ENCODE measurements at regions not wholly inside any gene's neighbourhood (a gene's known extent, or its start where the extent isn't known, plus 50 kb on each side); places are given as distances from the start of the nearest gene placed in this dataset.

DNA sequence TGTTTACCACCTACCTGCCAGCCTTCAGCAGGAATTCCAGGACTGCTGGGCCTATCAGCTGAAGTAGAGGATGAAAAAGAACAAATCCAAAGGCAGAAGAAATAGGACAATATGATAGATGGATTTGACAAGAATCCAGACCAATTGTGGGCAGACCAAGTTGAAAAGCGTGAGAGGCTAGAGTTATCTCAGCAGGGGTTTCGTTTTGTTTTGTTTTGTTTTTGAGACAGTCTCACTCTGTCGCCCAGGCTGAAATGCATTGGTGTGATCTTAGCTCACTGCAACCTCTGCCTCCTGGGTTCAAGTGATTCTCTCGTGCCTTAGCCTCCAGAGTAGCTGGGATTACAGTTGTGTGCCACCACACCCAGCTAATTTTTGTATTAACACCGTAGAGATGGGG is 113.2 kb downstream of the PALM2AKAP2 start:
- no peak for DNase-seq
- no peaks in the 10 kb centered on the region for H3K27me3 Mint-ChIP-seq
- H3K27ac Mint-ChIP-seq = peak overlapping the region; percentile 31
- H3K4me1 Mint-ChIP-seq = peaks cover 56% of the 10 kb centered on the region
- intact Hi-C loops (cut with micrococcal nuclease) = no loop called here
- H3K36me3 Mint-ChIP-seq (ENCODE audit: low read depth) = peaks cover 4% of the 10 kb centered on the region
- H3K4me3 Mint-ChIP-seq = peak overlapping the region; percentile 18
- H3K9me3 Mint-ChIP-seq = peaks cover 3% of the 10 kb centered on the region

DNA sequence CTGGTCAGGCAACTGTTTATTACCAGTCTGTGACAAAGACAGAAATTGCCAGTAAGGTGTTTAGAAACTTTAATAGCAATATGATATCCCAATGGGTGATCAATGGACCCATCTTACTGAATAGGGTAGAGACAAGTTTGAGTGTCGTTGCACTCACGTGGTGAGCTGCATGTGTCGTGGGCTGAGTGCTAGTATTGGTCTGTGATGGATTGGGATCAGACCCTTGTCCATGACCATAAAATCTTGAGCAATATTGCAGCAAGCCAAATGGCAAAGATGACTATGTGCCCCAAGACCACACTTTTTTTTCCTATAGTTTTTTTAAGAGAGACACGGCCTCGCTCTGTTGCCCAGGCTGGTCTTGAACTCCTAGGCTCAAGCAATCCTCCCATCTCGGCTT is 114.5 kb downstream of the PALM2AKAP2 start:
- H3K27ac Mint-ChIP-seq = peak overlapping the region; percentile 92
- intact Hi-C loops (cut with micrococcal nuclease) = loop anchor here (2.0 kb wide), 1 partner anchor 156 kb away; no protein-coding TSS in a partner anchor
- peak overlapping the region; percentile 56 for H3K4me3 Mint-ChIP-seq

DNA sequence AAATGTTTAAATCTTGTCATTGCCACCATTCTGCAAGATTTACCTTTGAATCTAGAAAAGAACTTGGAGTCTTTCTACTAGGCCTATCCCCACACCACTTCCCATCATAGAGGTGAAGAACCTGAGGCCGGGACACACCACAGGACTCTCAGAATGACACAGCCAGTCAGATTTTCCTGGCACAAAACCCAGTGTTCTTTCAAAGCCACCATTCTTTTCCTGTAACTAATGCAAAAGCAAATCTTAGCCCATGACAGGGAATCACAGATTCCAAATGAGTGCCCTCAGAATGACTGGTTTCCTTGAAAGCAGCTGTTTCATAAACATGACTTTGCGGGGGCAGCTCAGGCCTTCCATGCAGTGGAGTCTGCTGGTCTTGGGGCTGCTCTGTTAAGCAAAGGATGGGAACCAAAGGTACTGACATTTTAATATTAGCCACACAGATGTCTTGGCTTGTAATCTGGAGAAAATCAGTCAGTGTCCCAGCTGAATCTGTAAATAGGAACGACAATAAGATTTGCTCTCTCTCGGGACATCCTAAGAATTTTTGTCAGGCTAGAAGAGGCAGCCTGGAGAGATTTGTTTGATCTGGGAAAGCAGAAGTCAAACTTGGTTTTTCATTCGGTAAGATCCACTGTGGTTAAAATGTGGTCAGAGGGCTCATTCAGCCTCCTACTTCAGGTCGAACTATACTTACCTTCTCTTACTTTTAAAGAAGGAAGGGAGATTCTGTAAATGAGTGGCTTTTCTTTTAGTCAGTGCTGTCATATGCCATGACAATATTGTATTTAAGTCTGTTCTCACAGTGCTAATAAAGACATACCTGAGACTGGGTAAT is 115.1 kb downstream of the PALM2AKAP2 start:
- peak overlapping the region; percentile 92 for H3K27ac Mint-ChIP-seq
- H3K4me1 Mint-ChIP-seq = peaks cover 53% of the 10 kb centered on the region
- no peaks in the 10 kb centered on the region for H3K27me3 Mint-ChIP-seq
- intact Hi-C loops (cut with micrococcal nuclease) = loop anchor here (1.0 to 2.0 kb wide), 7 partner anchors 9 to 431 kb away; partner anchors contain the start of gene TXN
- DNase-seq = peak; percentile 80
- peaks cover 3% of the 10 kb centered on the region for H3K9me3 Mint-ChIP-seq
- H3K36me3 Mint-ChIP-seq (ENCODE audit: low read depth) = peaks cover 4% of the 10 kb centered on the region
- peak overlapping the region; percentile 56 for H3K4me3 Mint-ChIP-seq

More for the DNA sequence above, 114.5 kb downstream of the PALM2AKAP2 start:
- peaks cover 55% of the 10 kb centered on the region for H3K4me1 Mint-ChIP-seq
- no peaks in the 10 kb centered on the region for H3K27me3 Mint-ChIP-seq
- DNase-seq = no peak
- H3K9me3 Mint-ChIP-seq = peaks cover 3% of the 10 kb centered on the region
- H3K36me3 Mint-ChIP-seq (ENCODE audit: low read depth) = peaks cover 4% of the 10 kb centered on the region

DNA sequence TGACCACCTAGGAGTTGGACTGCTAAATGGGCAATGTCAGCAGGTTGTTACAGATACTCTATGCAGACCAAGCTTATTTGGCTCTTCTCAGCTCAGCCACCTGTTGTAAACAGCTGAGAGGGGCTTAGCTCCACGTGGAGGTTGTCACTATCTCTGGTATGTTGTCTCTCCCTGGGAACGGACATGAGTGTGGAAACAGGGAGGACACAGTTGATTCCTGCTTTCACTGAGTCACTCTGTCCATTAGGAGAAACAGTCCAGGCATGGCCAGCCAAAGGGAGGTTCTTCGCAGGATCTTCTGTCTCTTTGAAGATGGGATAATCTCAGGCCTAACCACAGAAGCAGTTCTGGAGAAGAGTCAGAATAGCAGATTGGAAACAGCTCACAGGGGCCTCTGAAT is 121.2 kb downstream of the PALM2AKAP2 start:
- no peak for DNase-seq
- no peak overlapping the region for H3K4me3 Mint-ChIP-seq
- peaks cover 25% of the 10 kb centered on the region for H3K4me1 Mint-ChIP-seq
- H3K36me3 Mint-ChIP-seq (ENCODE audit: low read depth) = peaks cover under 1% of the 10 kb centered on the region
- intact Hi-C loops (cut with micrococcal nuclease) = no loop called here
- H3K27ac Mint-ChIP-seq = no peak overlapping the region
- no peaks in the 10 kb centered on the region for H3K27me3 Mint-ChIP-seq
- H3K9me3 Mint-ChIP-seq = no peaks in the 10 kb centered on the region

DNA sequence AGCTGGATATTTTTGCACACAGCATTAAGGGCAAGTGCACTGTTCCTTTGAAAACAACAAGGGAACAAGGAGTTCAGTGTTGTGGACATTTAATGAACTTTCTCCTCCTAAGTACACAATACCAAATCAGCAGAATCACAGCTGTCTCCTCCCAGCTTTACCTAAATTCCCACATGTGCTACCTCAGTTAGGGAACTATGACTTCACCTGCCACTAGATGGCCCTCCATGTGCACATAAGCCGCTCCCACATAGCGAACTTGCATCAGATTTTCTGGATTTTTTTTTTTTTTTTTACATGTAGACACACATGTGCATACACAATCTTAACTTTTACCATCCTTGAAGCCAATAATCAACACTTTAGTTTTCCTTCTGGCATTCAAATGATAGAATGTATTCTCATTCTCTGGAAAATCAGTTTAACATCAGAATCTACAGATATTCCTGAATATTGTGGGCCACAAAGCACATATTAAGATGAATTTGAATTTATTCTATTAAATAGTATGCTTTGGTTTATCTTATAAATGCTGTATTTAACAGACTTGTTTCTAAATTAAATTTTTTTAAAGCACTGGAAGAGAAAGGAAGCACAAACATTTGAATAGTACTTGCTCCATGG is 123.6 kb downstream of the PALM2AKAP2 start:
- Mint-ChIP-seq H3K27me3 (no peaks in the 10 kb centered on the region), H3K4me1 (peaks cover 36% of the 10 kb centered on the region), H3K4me3 (no peak overlapping the region), H3K36me3 (ENCODE audit: low read depth) (no peaks in the 10 kb centered on the region), H3K27ac (peak overlapping the region; percentile 23), H3K9me3 (no peaks in the 10 kb centered on the region)
- peak; percentile 90 for DNase-seq
- intact Hi-C loops (cut with micrococcal nuclease) = loop anchor here (1.0 to 2.0 kb wide), 3 partner anchors 15 to 314 kb away; no protein-coding TSS in a partner anchor

DNA sequence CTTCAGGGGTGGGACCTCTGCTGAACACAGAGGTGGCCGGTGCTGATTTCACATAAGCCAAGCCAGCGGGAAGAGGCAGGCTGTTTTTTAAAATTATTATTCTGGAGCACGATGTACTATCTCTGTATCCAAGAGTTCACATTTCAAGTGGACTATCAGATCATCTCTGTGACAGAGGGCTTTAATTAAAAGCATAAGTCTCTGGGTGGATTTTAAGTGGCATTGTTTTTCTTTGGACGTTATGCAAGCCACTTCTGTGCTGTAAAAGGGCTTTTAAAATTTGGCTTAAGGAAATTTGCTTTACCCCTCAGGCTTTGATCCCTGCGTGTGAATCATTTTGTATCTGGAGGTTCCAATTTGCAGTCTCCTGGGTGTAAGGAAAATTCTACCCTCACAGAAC is 124.7 kb downstream of the PALM2AKAP2 start:
- no peak for DNase-seq
- intact Hi-C loops (cut with micrococcal nuclease) = no loop called here

DNA sequence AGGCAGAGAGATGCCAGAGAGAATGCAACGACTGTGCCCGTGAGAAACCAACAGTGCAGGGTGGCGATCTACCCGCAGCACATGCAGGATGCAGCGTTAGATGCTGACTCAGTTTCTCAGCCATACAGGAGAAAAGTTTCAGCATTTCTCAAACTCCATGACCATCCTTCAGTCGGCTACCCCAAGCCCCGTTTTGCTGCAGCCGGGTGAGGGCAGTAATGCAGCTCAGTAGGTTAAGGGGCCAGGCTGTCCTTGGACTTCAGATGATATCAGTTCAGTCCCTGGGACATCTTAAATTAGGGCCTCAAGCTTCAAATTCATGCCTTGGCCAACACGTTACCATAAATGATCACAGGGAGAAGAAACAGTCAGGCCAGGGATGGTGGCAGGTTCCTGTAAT is 125.5 kb downstream of the PALM2AKAP2 start:
- no peak for DNase-seq
- intact Hi-C loops (cut with micrococcal nuclease) = no loop called here

More for the DNA sequence above, 124.7 kb downstream of the PALM2AKAP2 start:
- H3K27ac Mint-ChIP-seq = no peak overlapping the region
- no peaks in the 10 kb centered on the region for H3K36me3 Mint-ChIP-seq (ENCODE audit: low read depth)
- H3K4me1 Mint-ChIP-seq = peaks cover 27% of the 10 kb centered on the region
- no peaks in the 10 kb centered on the region for H3K9me3 Mint-ChIP-seq
- no peak overlapping the region for H3K4me3 Mint-ChIP-seq
- no peaks in the 10 kb centered on the region for H3K27me3 Mint-ChIP-seq

DNA sequence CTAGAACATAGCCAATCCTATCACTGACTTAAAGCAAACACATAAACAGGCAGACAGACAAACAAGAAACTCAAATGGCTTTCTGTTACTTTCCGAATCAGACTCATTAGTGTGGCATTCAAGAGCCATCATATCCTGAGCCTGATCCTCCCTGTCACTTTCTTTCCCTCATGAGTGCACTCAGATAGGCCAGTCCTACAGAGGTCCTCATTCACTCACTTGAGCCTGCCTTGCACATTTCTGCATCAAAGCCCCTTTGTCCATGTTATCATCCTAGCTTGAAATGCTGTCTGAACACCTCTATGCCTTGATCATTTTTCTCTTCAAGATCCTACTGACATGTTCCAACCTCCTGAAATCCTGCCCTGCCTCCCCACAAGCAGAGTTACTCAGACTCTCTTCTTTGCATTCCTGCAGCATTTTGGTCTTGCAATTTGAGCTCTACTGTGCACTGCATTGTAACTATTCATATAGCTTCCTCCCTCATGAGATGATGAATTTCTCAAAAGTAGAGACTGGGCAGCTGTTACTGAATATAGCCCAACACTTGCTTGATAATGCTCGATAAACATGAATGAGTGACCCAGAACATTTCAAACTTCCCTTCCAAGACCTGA is 126.9 kb downstream of the PALM2AKAP2 start:
- Mint-ChIP-seq H3K4me3 (no peak overlapping the region), H3K36me3 (ENCODE audit: low read depth) (no peaks in the 10 kb centered on the region), H3K9me3 (no peaks in the 10 kb centered on the region), H3K4me1 (peaks cover 19% of the 10 kb centered on the region), H3K27ac (peak overlapping the region; percentile 1), H3K27me3 (no peaks in the 10 kb centered on the region)
- intact Hi-C loops (cut with micrococcal nuclease) = no loop called here
- no peak for DNase-seq

More for the DNA sequence above, 125.5 kb downstream of the PALM2AKAP2 start:
- Mint-ChIP-seq H3K4me1 (peaks cover 24% of the 10 kb centered on the region), H3K9me3 (no peaks in the 10 kb centered on the region), H3K36me3 (ENCODE audit: low read depth) (no peaks in the 10 kb centered on the region), H3K27ac (no peak overlapping the region), H3K4me3 (no peak overlapping the region), H3K27me3 (no peaks in the 10 kb centered on the region)

DNA sequence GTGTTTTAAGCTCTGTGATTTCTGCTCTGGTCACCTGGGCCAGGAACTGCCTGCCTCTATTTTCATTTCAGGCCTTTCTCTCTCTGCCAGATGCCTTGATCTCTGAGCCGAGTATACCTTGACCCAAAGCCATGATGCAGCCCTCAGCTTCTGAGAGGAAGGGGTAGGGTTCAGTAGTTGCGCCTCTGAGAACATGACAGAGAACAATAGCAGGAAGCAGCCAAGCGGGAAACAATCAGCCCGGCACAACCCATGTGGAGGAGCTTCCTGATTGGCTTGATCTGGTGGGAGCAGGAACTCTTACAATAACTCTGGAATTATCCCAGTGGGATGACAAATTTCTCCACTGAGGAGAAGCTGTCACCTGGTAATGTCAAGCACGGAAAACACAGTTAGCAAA is 127.4 kb downstream of the PALM2AKAP2 start:
- H3K27me3 Mint-ChIP-seq = no peaks in the 10 kb centered on the region
- peaks cover 19% of the 10 kb centered on the region for H3K4me1 Mint-ChIP-seq
- no peaks in the 10 kb centered on the region for H3K9me3 Mint-ChIP-seq
- no peak overlapping the region for H3K4me3 Mint-ChIP-seq
- DNase-seq = no peak
- no peak overlapping the region for H3K27ac Mint-ChIP-seq
- intact Hi-C loops (cut with micrococcal nuclease) = no loop called here
- H3K36me3 Mint-ChIP-seq (ENCODE audit: low read depth) = no peaks in the 10 kb centered on the region

DNA sequence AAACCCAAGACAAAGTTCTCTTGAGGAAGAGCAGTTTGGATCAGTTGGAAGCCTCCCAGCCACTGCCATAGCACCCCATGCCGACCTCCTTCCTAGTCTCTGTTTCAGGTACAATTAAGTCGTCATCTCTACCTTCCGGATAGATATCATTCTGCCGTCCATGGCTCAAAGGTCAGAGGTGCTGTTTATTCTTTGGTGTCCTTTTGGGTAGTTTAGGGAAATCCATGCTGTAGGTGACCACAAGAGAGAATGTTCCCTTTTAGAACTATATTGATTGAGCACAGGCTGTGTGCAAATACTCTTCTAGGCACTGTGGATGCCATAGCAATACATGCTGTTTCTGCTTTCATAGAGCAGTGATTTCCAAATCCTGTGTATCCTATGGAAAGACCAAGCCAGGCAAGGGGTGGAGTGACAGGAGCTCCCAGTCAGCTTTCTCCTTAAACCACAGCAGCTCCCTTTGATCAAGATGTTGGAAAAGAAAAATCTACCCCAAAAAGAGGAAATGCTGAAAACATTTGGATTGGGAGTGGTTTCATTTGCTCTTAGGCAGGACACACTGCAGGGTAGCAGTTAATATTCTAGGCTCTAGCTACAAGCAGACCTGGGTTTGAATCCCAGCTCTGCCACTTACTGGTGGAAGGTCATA is 127.9 kb downstream of the PALM2AKAP2 start:
- no peak for DNase-seq
- Mint-ChIP-seq H3K36me3 (ENCODE audit: low read depth) (no peaks in the 10 kb centered on the region), H3K27me3 (no peaks in the 10 kb centered on the region), H3K4me1 (peaks cover 19% of the 10 kb centered on the region), H3K9me3 (no peaks in the 10 kb centered on the region), H3K27ac (no peak overlapping the region), H3K4me3 (no peak overlapping the region)
- intact Hi-C loops (cut with micrococcal nuclease) = loop anchor here (1.0 kb wide), 1 partner anchor 10 kb away; no protein-coding TSS in a partner anchor

DNA sequence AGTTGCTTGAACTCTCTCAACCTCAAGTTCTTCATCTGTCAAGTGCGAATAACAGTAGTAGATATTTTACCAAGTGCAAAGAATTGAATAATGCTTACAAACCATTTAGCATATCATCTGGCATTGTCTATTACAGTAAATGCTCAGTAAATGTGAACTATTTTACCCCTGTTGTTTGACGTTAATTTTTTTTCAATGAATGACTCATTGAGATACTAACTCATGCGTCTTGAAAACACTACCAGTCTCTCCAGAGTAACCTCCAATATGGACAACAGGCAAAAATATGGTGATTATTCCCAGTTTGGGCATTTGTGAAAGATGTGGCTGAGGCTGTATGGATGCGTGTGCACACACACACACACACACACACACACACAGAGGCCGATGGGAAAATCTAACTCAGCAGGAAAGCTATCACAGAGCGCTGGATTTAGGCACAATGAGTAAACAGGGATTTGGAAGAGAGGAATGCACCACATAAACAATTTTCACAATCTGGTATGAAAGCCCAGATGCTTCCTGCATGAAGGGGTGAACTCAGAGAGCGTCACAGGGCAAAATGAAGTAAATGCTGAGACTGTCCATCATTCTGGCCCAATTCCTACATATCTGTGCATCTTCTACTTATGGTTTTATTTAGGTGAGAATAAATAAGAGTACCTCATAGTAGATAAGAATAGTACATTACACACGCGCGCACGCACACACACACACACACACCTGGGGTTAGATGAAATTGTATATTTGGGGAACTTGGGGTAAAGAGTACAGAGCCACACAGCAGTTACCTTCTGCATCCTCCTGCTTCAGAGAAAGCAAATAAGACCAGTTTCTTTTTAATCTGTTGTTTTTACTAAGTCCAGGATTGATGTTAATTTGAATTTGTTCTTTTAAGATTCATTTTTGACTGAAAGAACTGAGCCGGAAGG is 128.7 kb downstream of the PALM2AKAP2 start:
- no peaks in the 10 kb centered on the region for H3K9me3 Mint-ChIP-seq
- no peak overlapping the region for H3K4me3 Mint-ChIP-seq
- intact Hi-C loops (cut with micrococcal nuclease) = loop anchor here (1.0 kb wide), 1 partner anchor 10 kb away; no protein-coding TSS in a partner anchor
- no peak for DNase-seq
- peaks cover 15% of the 10 kb centered on the region for H3K4me1 Mint-ChIP-seq
- no peaks in the 10 kb centered on the region for H3K27me3 Mint-ChIP-seq
- no peaks in the 10 kb centered on the region for H3K36me3 Mint-ChIP-seq (ENCODE audit: low read depth)
- no peak overlapping the region for H3K27ac Mint-ChIP-seq

DNA sequence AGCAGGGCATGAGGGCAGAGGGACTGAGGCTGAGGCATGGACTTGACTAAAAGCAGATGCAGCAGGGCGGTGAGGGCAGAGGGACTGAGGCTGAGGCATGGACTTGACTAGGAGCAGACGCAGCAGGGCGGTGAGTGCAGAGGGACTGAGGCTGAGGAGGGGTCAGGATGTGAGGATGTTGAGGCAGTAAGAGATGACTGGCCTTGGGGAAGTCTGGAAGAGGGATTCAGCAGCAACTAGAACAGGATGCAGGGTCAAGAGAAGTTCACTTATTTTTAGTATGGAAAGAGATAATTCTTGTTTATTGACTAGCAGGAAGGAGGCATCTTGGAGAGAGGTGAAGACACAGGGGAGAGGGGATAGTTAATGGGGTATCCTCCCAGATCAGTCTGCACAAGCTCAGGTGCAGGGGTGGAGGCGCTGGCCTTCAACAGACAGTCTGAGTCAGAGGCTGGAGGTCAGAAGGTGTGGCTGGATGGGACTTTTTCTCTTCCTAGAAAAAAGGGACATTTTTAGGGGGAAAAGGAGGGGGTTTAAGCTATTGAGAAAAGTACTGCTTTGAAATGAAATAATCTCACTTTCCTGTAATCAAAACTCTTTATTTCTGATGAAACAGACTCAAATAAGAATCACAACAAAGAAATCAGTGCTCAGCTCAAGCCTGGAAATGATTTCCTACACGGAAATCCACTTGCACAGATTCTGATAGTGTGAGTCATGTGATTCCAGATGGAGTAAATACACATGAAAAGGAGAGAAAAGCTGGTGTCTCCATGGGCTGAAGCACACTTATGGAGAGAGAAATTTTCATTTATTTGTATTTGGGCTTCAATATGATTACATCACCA is 130.9 kb downstream of the PALM2AKAP2 start:
- no peak overlapping the region for H3K27ac Mint-ChIP-seq
- no peaks in the 10 kb centered on the region for H3K36me3 Mint-ChIP-seq (ENCODE audit: low read depth)
- no peak for DNase-seq
- no peaks in the 10 kb centered on the region for H3K9me3 Mint-ChIP-seq
- intact Hi-C loops (cut with micrococcal nuclease) = loop anchor here (10.0 kb wide), 1 partner anchor 796 kb away; the partner anchor contains the start of gene TMEM245
- no peaks in the 10 kb centered on the region for H3K27me3 Mint-ChIP-seq
- H3K4me3 Mint-ChIP-seq = no peak overlapping the region
- peaks cover 25% of the 10 kb centered on the region for H3K4me1 Mint-ChIP-seq

Measured in activated CD4-positive, alpha-beta T cell treated with anti-CD3 and anti-CD28 coated beads, Interleukin-2, amount 10 ng/mL, durations not matched to agents 24 days and 14 days (primary cell).